ENCODE measurements at regions not wholly inside any gene's neighbourhood (a gene's known extent, or its start where the extent isn't known, plus 50 kb on each side); places are given as distances from the start of the nearest gene placed in this dataset.
A peak's percentile ranks its signal among the peaks of the same experiment; 100 is the strongest.

DNA sequence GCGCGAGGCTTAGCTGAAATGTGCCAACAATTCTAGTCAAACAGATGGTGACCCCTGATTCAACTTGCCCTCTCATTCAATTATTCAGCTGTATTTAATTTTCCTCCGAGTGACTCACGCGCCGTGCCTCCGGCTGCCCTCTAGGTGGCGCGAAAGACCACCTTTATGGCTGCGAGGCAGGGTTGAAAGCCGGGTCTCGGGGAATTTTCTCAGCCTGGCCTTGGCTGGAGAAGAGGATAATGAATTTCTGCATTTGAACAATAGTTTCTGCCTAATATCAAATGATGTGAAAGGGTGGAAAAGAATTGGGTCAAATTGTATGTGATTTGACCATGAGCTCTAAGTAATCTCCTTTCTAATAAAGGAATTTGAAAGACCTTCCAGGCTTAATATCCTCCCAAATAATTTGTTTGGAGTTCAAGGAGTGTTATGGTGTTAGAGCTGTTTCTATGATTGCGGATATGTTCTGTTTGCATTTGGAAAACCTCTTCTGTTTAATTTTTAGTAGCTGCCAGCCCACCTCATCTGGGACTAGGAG is 310.9 kb downstream of the ZNF536 start:
- Histone ChIP-seq H3K23me2 (ENCODE audit: low read depth, low read length) (no peaks in the 10 kb centered on the region), H3K18ac (ENCODE audit: extremely low read depth, low read length) (no peak overlapping the region), H3K4me2 (ENCODE audit: insufficient read depth in 1 of 2, low read depth in 2 of 2, low read length in 2 of 2) (no peak overlapping the region), H3K27me3 (replicated peaks in 1 of 4; ENCODE audit: control insufficient read depth in 3 of 4, extremely low read depth in 1 of 4, insufficient read depth in 3 of 4, low read length in 3 of 4) (no peaks in the 10 kb centered on the region), H3K79me2 (ENCODE audit: control insufficient read depth in 1 of 2, insufficient read depth in 2 of 2, low read length in 2 of 2) (no peaks in the 10 kb centered on the region), H4K91ac (replicated peaks; ENCODE audit: insufficient read length, low read length) (no peak overlapping the region), H3K79me1 (ENCODE audit: low read depth, low read length) (no peaks in the 10 kb centered on the region), H4K20me1 (replicated peaks in 1 of 2; ENCODE audit: control insufficient read depth in 1 of 2, insufficient read depth in 2 of 2, low read length in 2 of 2) (no peaks in the 10 kb centered on the region), H2AK5ac (ENCODE audit: low read depth, low read length) (no peak overlapping the region), H3K27ac (ENCODE audit: low read depth, low read length) (no peak overlapping the region), H2AFZ (ENCODE audit: low read length) (no peak overlapping the region), H3K14ac (ENCODE audit: insufficient read length) (no peak overlapping the region), H2BK20ac (ENCODE audit: low read length) (no peak overlapping the region), H3K56ac (replicated peaks; ENCODE audit: insufficient read length, low read depth, low read length) (no peak overlapping the region), H3K4me1 (replicated peaks in 1 of 4; ENCODE audit: control insufficient read depth in 3 of 4, insufficient read depth in 4 of 4, low read length in 3 of 4) (peaks cover 0 to 3% (median 0%) of the 10 kb centered on the region in 4 experiments; a peak in 2 of 7 replicates), H3K36me3 (ENCODE audit: control insufficient read depth in 2 of 4, insufficient read depth in 4 of 4, low read length in 3 of 4) (no peaks in the 10 kb centered on the region), H3K9me3 (ENCODE audit: insufficient read depth in 2 of 2, low read depth in 1 of 2, low read length in 1 of 2) (no peaks in the 10 kb centered on the region), H2BK120ac (replicated peaks; ENCODE audit: low read depth, low read length) (no peak overlapping the region), H3K9ac (replicated peaks in 1 of 4; ENCODE audit: extremely low read depth in 1 of 4, low read depth in 3 of 4, low read length in 3 of 4) (no peak overlapping the region), H2BK12ac (ENCODE audit: low read depth, low read length) (no peak overlapping the region), H2BK15ac (ENCODE audit: low read length) (no peak overlapping the region), H2BK5ac (ENCODE audit: low read depth, low read length) (no peak overlapping the region), H3K4ac (replicated peaks; ENCODE audit: insufficient read length, low read depth, low read length) (no peak overlapping the region), H4K8ac (ENCODE audit: extremely low read depth, insufficient read depth, low read length) (no peak overlapping the region), H4K5ac (ENCODE audit: insufficient read length, low read depth, low read length) (no peak overlapping the region), H3K4me3 (ENCODE audit: extremely low read depth in 1 of 4, insufficient read depth in 2 of 4, low read depth in 3 of 4, low read length in 4 of 4) (no peak overlapping the region), H3K23ac (ENCODE audit: insufficient read length) (no peak overlapping the region)
- ChIA-PET CTCF (ENCODE audit: partially characterized antibody) (interaction anchor here (0.6 to 6.7 kb wide), 39 partner anchors 8 to 1612 kb away, joined by 3 to 94 read pairs (median 4); no protein-coding TSS in a partner anchor), POLR2A (ENCODE audit: partially characterized antibody) (interaction anchor here (0.6 kb wide), 1 partner anchor 11 kb away, joined by 3 read pairs; no protein-coding TSS in a partner anchor)
- DNase-seq (ENCODE audit: low read depth in 1 of 2, low spot score in 2 of 2) (peak in 1 of 2 experiments; percentile 82), FAIRE-seq (peak; percentile 24)
- 13% methylated on average over 13 of the region's 13 CpGs; no CpG with 5 or more reads in 1 of the 2 experiments for WGBS, 2 experiments (ENCODE audit: extremely low coverage in 1 of 2, insufficient coverage in 1 of 2, insufficient read length in 1 of 2, insufficient replicate concordance in 2 of 2, low coverage in 1 of 2, low lambda C conversion rate in 2 of 2, missing lambda C conversion rate in 1 of 2)
- TF ChIP-seq CREB1 (IDR thresholded peaks at IDR 0.05) = 0 out of 2 replicates have a peak, but pooled peaks have one; percentile 32
- TF ChIP-seq, protein P1, sequence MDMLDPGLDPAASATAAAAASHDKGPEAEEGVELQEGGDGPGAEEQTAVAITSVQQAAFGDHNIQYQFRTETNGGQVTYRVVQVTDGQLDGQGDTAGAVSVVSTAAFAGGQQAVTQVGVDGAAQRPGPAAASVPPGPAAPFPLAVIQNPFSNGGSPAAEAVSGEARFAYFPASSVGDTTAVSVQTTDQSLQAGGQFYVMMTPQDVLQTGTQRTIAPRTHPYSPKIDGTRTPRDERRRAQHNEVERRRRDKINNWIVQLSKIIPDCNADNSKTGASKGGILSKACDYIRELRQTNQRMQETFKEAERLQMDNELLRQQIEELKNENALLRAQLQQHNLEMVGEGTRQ (IDR thresholded peaks at IDR 0.05; ENCODE audit: low read length) = no peak
- no peak for TF ChIP-seq SUZ12 (IDR thresholded peaks at IDR 0.05; ENCODE audit: low read length)
- TF ChIP-seq JUND (IDR thresholded peaks at IDR 0.05; ENCODE audit: low read length) = peak; percentile 86
- TF ChIP-seq RAD21 (IDR thresholded peaks at IDR 0.05 in 1 of 2, conservative IDR thresholded peaks at IDR 0.05 in 1 of 2; ENCODE audit: low read depth in 2 of 2, low read length in 2 of 2) = peak; percentile 92 to 94
- no peak for TF ChIP-seq CHD1 (IDR thresholded peaks at IDR 0.05; ENCODE audit: low read depth, low read length)
- TF ChIP-seq CBX5 (IDR thresholded peaks at IDR 0.05; ENCODE audit: low read depth, low read length) = no peak
- TF ChIP-seq PHF8 (conservative IDR thresholded peaks at IDR 0.05; ENCODE audit: low read depth, low read length) = no peak
- TF ChIP-seq, protein P2, sequence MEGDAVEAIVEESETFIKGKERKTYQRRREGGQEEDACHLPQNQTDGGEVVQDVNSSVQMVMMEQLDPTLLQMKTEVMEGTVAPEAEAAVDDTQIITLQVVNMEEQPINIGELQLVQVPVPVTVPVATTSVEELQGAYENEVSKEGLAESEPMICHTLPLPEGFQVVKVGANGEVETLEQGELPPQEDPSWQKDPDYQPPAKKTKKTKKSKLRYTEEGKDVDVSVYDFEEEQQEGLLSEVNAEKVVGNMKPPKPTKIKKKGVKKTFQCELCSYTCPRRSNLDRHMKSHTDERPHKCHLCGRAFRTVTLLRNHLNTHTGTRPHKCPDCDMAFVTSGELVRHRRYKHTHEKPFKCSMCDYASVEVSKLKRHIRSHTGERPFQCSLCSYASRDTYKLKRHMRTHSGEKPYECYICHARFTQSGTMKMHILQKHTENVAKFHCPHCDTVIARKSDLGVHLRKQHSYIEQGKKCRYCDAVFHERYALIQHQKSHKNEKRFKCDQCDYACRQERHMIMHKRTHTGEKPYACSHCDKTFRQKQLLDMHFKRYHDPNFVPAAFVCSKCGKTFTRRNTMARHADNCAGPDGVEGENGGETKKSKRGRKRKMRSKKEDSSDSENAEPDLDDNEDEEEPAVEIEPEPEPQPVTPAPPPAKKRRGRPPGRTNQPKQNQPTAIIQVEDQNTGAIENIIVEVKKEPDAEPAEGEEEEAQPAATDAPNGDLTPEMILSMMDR (IDR thresholded peaks at IDR 0.05; ENCODE audit: control extremely low read depth in 1 of 3, insufficient read depth in 1 of 3, low read depth in 1 of 3, low read length in 3 of 3) = peak; percentile 79 to 88 (median 86)
- no peak for TF ChIP-seq NRF1 (IDR thresholded peaks at IDR 0.05; ENCODE audit: low read depth, low read length)
